GM12878 (cell line): ENCODE measurements at regions not wholly inside any gene's neighbourhood (a gene's known extent, or its start where the extent isn't known, plus 50 kb on each side); places are given as distances from the start of the nearest gene placed in this dataset.
A peak's percentile ranks its signal among the peaks of the same experiment; 100 is the strongest.

ENCODE experiments used
- BMI1 ChIP-seq: fragments of 450-650 bp; IDR thresholded peaks from 2 replicates; pipeline ENCODE4 v1.6.1; 2016; ENCODE audit warnings: mild to moderate bottlenecking, moderate library complexity, borderline replicate concordance
- CBFB ChIP-seq: IDR thresholded peaks from 2 replicates; pipeline ENCODE4 v1.6.1; 2016; ENCODE audit warnings: antibody characterized with exemption, low read depth
- CREB1 ChIP-seq: IDR thresholded peaks from 2 replicates; pipeline ENCODE4 v1.6.1; 2012; ENCODE audit warnings: low read depth, mild to moderate bottlenecking, inconsistent platforms
- JUNB ChIP-seq: IDR thresholded peaks from 2 replicates; pipeline ENCODE4 v1.6.1; 2016; ENCODE audit warnings: antibody characterized with exemption, mild to moderate bottlenecking
- JUND ChIP-seq: IDR thresholded peaks from 2 replicates; pipeline ENCODE4 v1.6.1; 2012; ENCODE audit warnings: low read depth, mild to moderate bottlenecking, low read length, improper control_type of control experiment, moderate library complexity
- KAT2A ChIP-seq: conservative IDR thresholded peaks from 2 replicates; pipeline ENCODE4 v1.6.1; 2011; ENCODE audit warnings: low read depth, low read length; ENCODE audit not compliant: control insufficient read depth
- RELB ChIP-seq: fragments of 450-650 bp; IDR thresholded peaks from 2 replicates; pipeline ENCODE4 v1.6.1; 2017; ENCODE audit warnings: low read depth, mild to moderate bottlenecking, moderate library complexity
- SMARCA5 ChIP-seq: fragments of 450-650 bp; IDR thresholded peaks from 2 replicates; pipeline ENCODE4 v1.6.1; 2017; ENCODE audit warnings: mild to moderate bottlenecking
- SREBF1 ChIP-seq: IDR thresholded peaks from 2 replicates; pipeline ENCODE4 v1.6.1; 2012; ENCODE audit warnings: mild to moderate bottlenecking, low read length
- SREBF2 ChIP-seq: IDR thresholded peaks from 2 replicates; pipeline ENCODE4 v1.6.1; 2012; ENCODE audit warnings: mild to moderate bottlenecking, low read length
- STAT3 ChIP-seq: IDR thresholded peaks from 2 replicates; pipeline ENCODE4 v1.6.1; 2011; ENCODE audit warnings: low read depth, low read length, improper control_type of control experiment
- WRNIP1 ChIP-seq: IDR thresholded peaks from 2 replicates; pipeline ENCODE4 v1.6.1; 2011; ENCODE audit warnings: low read depth, low read length, improper control_type of control experiment, borderline replicate concordance
- ZBTB11 ChIP-seq: fragments of 450-650 bp; formaldehyde crosslinking; IDR thresholded peaks from 2 replicates; pipeline ENCODE4 v1.5.0; 2022; ENCODE audit warnings: mild to moderate bottlenecking, missing genetic modification characterization
- ZNF592 ChIP-seq: fragments of 450-650 bp; IDR thresholded peaks from 2 replicates; pipeline ENCODE4 v1.6.1; 2017; ENCODE audit warnings: mild to moderate bottlenecking, moderate library complexity
- ZZZ3 ChIP-seq: IDR thresholded peaks from 2 replicates; pipeline ENCODE4 v1.6.1; 2011; ENCODE audit warnings: low read depth; ENCODE audit not compliant: control insufficient read depth, insufficient read length
- TF ChIP-seq, protein P1 (sequence below): IDR thresholded peaks from 2 replicates; pipeline ENCODE4 v1.6.1; 2011; ENCODE audit warnings: borderline replicate concordance, low read depth, mild to moderate bottlenecking, moderate library complexity, mixed read lengths, low read length; ENCODE audit not compliant: insufficient read depth; ENCODE audit errors: extremely low read length
- TF ChIP-seq, protein P2 (sequence below): fragments of 450-650 bp; IDR thresholded peaks from 2 replicates; pipeline ENCODE4 v1.6.1; 2018; ENCODE audit warnings: borderline replicate concordance, mild to moderate bottlenecking; ENCODE audit not compliant: partially characterized antibody

- TF ChIP-seq, protein P1, sequence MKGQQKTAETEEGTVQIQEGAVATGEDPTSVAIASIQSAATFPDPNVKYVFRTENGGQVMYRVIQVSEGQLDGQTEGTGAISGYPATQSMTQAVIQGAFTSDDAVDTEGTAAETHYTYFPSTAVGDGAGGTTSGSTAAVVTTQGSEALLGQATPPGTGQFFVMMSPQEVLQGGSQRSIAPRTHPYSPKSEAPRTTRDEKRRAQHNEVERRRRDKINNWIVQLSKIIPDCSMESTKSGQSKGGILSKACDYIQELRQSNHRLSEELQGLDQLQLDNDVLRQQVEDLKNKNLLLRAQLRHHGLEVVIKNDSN = no peak
- TF ChIP-seq RELB (peak; percentile 95), BMI1 (peak; percentile 73; the same call in 1 of the 2 replicates), ZZZ3 (no peak), JUND (peak; percentile 88; the same call in 1 of the 2 replicates), ZNF592 (peak; percentile 18), SREBF2 (no peak), WRNIP1 (no peak), STAT3 (no peak), CBFB (peak; percentile 75; the same call in 1 of the 2 replicates), ZBTB11 (no peak), CREB1 (peak; percentile 61), KAT2A (no peak), JUNB (peak; percentile 94), SMARCA5 (no peak), SREBF1 (no peak)
- TF ChIP-seq, protein P2, sequence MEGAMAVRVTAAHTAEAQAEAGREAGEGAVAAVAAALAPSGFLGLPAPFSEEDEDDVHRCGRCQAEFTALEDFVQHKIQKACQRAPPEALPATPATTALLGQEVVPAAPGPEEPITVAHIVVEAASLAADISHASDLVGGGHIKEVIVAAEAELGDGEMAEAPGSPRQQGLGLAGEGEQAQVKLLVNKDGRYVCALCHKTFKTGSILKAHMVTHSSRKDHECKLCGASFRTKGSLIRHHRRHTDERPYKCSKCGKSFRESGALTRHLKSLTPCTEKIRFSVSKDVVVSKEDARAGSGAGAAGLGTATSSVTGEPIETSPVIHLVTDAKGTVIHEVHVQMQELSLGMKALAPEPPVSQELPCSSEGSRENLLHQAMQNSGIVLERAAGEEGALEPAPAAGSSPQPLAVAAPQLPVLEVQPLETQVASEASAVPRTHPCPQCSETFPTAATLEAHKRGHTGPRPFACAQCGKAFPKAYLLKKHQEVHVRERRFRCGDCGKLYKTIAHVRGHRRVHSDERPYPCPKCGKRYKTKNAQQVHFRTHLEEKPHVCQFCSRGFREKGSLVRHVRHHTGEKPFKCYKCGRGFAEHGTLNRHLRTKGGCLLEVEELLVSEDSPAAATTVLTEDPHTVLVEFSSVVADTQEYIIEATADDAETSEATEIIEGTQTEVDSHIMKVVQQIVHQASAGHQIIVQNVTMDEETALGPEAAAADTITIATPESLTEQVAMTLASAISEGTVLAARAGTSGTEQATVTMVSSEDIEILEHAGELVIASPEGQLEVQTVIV = no peak
Measured at GRCh38 chr6:135114355-135115145, 59.9 kb upstream of the HBS1L start (continued).
